OCI-LY7 (cell line): ENCODE measurements at regions not wholly inside any gene's neighbourhood (a gene's known extent, or its start where the extent isn't known, plus 50 kb on each side); places are given as distances from the start of the nearest gene placed in this dataset.

Experiments
- BruUV-seq: library from RNA; stranded (reverse); fragments of 400-500 nt; replicated peaks from 2 replicates; lab custom pipeline; 2021; lab: Mats Ljungman, UMichigan
- CTCF ChIA-PET: fragments of 300-600 bp; sonication (Branson Sonifier 250); formaldehyde crosslinking; loops from one replicate; lab custom pipeline; 2022; ENCODE audit warnings: antibody characterized with exemption; ENCODE audit not compliant: unreplicated experiment; lab: Charles Lee
- POLR2A ChIA-PET: fragments of 300-600 bp; sonication (Branson Sonifier 250); formaldehyde crosslinking; loops from one replicate; lab custom pipeline; 2022; ENCODE audit warnings: antibody characterized with exemption; lab: Charles Lee
- DNase-seq: peaks from one replicate; pipeline ENCODE4 v3.0.0-alpha.2; 2015; ENCODE audit warnings: low spot score
- H2AFZ ChIP-seq: fragments of 200-600 bp; sonication (generic), shearing (Covaris generic); 2 replicates; pipeline ENCODE4 v1.6.1; 2014; ENCODE audit warnings: mild to moderate bottlenecking, antibody characterized with exemption, low read length, moderate library complexity
- H3K27ac ChIP-seq: fragments of 200-600 bp; sonication (generic); 2 replicates; pipeline ENCODE4 v1.5.1; 2014; ENCODE audit warnings: mixed run types, low read depth, mild to moderate bottlenecking, moderate library complexity, low read length, inconsistent platforms; ENCODE audit not compliant: poor library complexity, severe bottlenecking
- H3K36me3 ChIP-seq: fragments of 200-600 bp; sonication (generic); 2 replicates; pipeline ENCODE4 v1.6.1; 2014; ENCODE audit warnings: mild to moderate bottlenecking, antibody characterized with exemption, low read length, moderate library complexity, mixed read lengths; ENCODE audit not compliant: insufficient read depth
- H3K4me1 ChIP-seq: fragments of 200-600 bp; sonication (generic); 2 replicates; pipeline ENCODE4 v1.5.1; 2014; ENCODE audit warnings: mild to moderate bottlenecking, low read length; ENCODE audit not compliant: insufficient read depth, poor library complexity, severe bottlenecking
- H3K4me2 ChIP-seq: fragments of 200-600 bp; sonication (generic); 2 replicates; pipeline ENCODE4 v1.6.1; 2014; ENCODE audit warnings: mild to moderate bottlenecking, low read length
- H3K4me3 ChIP-seq: fragments of 200-600 bp; sonication (generic); 2 replicates; pipeline ENCODE4 v1.5.1; 2014; ENCODE audit warnings: mild to moderate bottlenecking, low read depth, low read length; ENCODE audit not compliant: poor library complexity, severe bottlenecking
- H3K79me2 ChIP-seq: fragments of 200-600 bp; sonication (generic); 2 replicates; pipeline ENCODE4 v1.6.1; 2016; ENCODE audit warnings: low read depth, mild to moderate bottlenecking, low read length, moderate library complexity, mixed read lengths; ENCODE audit not compliant: insufficient read depth
- H3K9me2 ChIP-seq: fragments of 200-600 bp; sonication (generic); 2 replicates; pipeline ENCODE4 v1.6.1; 2016; ENCODE audit warnings: mild to moderate bottlenecking, low read length, mixed read lengths; ENCODE audit not compliant: insufficient read depth
- H3K9me3 ChIP-seq: fragments of 200-600 bp; sonication (generic); 2 replicates; pipeline ENCODE4 v1.6.1; 2014; ENCODE audit warnings: mild to moderate bottlenecking, mixed run types, low read length, mixed read lengths
- H4K20me1 ChIP-seq: fragments of 200-600 bp; sonication (generic); 2 replicates; pipeline ENCODE4 v1.6.1; 2014; ENCODE audit warnings: mild to moderate bottlenecking, antibody characterized with exemption, low read length, moderate library complexity, mixed read lengths; ENCODE audit not compliant: insufficient read depth
- CTCF ChIP-seq: fragments of 200-600 bp; sonication (generic); conservative IDR thresholded peaks from 2 replicates; pipeline ENCODE4 v1.5.1; 2014; ENCODE audit warnings: mild to moderate bottlenecking, antibody characterized with exemption, low read length, moderate library complexity, mixed read lengths
- EZH2phosphoT487 ChIP-seq: fragments of 200-600 bp; sonication (generic); IDR thresholded peaks from 2 replicates; pipeline ENCODE4 v1.6.1; 2018; ENCODE audit warnings: low read depth, borderline replicate concordance, mild to moderate bottlenecking, mixed run types, antibody characterized with exemption, low read length, moderate library complexity, mixed read lengths
- intact Hi-C: fragments of 100-400 bp; cut with micrococcal nuclease; formaldehyde crosslinking; loops from one replicate; pipeline ENCODE4 v1.10.0; 2022; ENCODE audit not compliant: unreplicated experiment

- Histone ChIP-seq H3K9me2 (no peaks in the 10 kb centered on the region), H3K79me2 (no peaks in the 10 kb centered on the region), H3K36me3 (no peaks in the 10 kb centered on the region), H3K4me3 (no peak overlapping the region), H3K4me2 (no peak overlapping the region), H3K9me3 (no peaks in the 10 kb centered on the region), H4K20me1 (no peaks in the 10 kb centered on the region), H3K4me1 (no peaks in the 10 kb centered on the region), H3K27ac (no peak overlapping the region), H2AFZ (no peak overlapping the region)
- BruUV-seq: no TSS peak
- intact Hi-C loops: no loop called here
- TF ChIP-seq EZH2phosphoT487 (no peak), CTCF (no peak)
- no peak for DNase-seq
- ChIA-PET CTCF (interaction anchor here (0.6 kb wide), 1 partner anchor 511 kb away, joined by 3 read pairs; no protein-coding TSS in a partner anchor), POLR2A (no interaction called here)
Measured at GRCh38 chr2:235191978-235192377, 240.2 kb downstream of the SH3BP4 start.

GRCh38 chr2:235194351-235194750 lies 242.5 kb downstream of the SH3BP4 start:
- CTCF ChIA-PET: no interaction called here
- H2AFZ ChIP-seq: no peak overlapping the region
- H3K27ac ChIP-seq: no peak overlapping the region
- no peaks in the 10 kb centered on the region for H3K36me3 ChIP-seq
- DNase-seq: no peak
- no peaks in the 10 kb centered on the region for H3K9me2 ChIP-seq
- TF ChIP-seq EZH2phosphoT487 (no peak), CTCF (no peak)
- intact Hi-C loops: no loop called here
- POLR2A ChIA-PET: no interaction called here
- BruUV-seq: no TSS peak
- H3K79me2 ChIP-seq: no peaks in the 10 kb centered on the region
- no peaks in the 10 kb centered on the region for H3K9me3 ChIP-seq
- no peaks in the 10 kb centered on the region for H4K20me1 ChIP-seq
- no peak overlapping the region for H3K4me2 ChIP-seq
- H3K4me1 ChIP-seq: no peaks in the 10 kb centered on the region
- no peak overlapping the region for H3K4me3 ChIP-seq

GRCh38 chr2:235194836-235195235 lies 243.0 kb downstream of the SH3BP4 start:
- H3K9me2 ChIP-seq: no peaks in the 10 kb centered on the region
- no peak overlapping the region for H2AFZ ChIP-seq
- H3K36me3 ChIP-seq: no peaks in the 10 kb centered on the region
- no peak overlapping the region for H3K4me3 ChIP-seq
- no peaks in the 10 kb centered on the region for H3K9me3 ChIP-seq
- intact Hi-C loops: no loop called here
- H3K79me2 ChIP-seq: no peaks in the 10 kb centered on the region
- no peak overlapping the region for H3K27ac ChIP-seq
- no peak overlapping the region for H3K4me2 ChIP-seq
- DNase-seq: no peak
- POLR2A ChIA-PET: no interaction called here
- no peaks in the 10 kb centered on the region for H4K20me1 ChIP-seq
- CTCF ChIA-PET: interaction anchor here (0.6 kb wide), 1 partner anchor 500 kb away, joined by 3 read pairs; no protein-coding TSS in a partner anchor
- H3K4me1 ChIP-seq: no peaks in the 10 kb centered on the region
- TF ChIP-seq EZH2phosphoT487 (no peak), CTCF (no peak)
- BruUV-seq: no TSS peak
